ENCODE measurements at regions not wholly inside any gene's neighbourhood (a gene's known extent, or its start where the extent isn't known, plus 50 kb on each side); places are given as distances from the start of the nearest gene placed in this dataset.

GRCh38 chr4:137647375-137647774, 115.1 kb upstream of the PCDH18 start:
- TF ChIP-seq POLR2A (IDR thresholded peaks at IDR 0.05; ENCODE audit: low read depth, low read length) (no peak), PAX5 (IDR thresholded peaks at IDR 0.05; ENCODE audit: insufficient read depth, low read length, severe bottlenecking) (no peak), POLR2AphosphoS5 (IDR thresholded peaks at IDR 0.05; ENCODE audit: low read depth, low read length) (no peak), TAF1 (IDR thresholded peaks at IDR 0.05; ENCODE audit: low read depth, low read length) (no peak)

Measured in GM12891 (cell line).